Activated T-helper 1 cell treated with anti-CD3 and anti-CD28 coated beads, Interleukin-12 subunit alpha, Interleukin-12 subunit beta, Interleukin-2, Interleukin-4 antibody, amounts not matched to agents 30 ng/mL and 10 ng/mL and 1 ng/mL, durations not matched to agents 14 hours and 24 hours and 36 hours (primary cell): ENCODE measurements at regions not wholly inside any gene's neighbourhood (a gene's known extent, or its start where the extent isn't known, plus 50 kb on each side); places are given as distances from the start of the nearest gene placed in this dataset.

Source experiments
- DNase-seq: peaks from one replicate; pipeline ENCODE4 v3.0.0; 2021; ENCODE audit warnings: low spot score
- H3K27ac Mint-ChIP-seq: one replicate; pipeline ENCODE4 v1.8.0; 2021; ENCODE audit warnings: mild to moderate bottlenecking, mixed read lengths
- H3K27me3 Mint-ChIP-seq: one replicate; pipeline ENCODE4 v1.8.0; 2022; ENCODE audit warnings: mild to moderate bottlenecking, moderate library complexity, mixed read lengths; ENCODE audit not compliant: insufficient read depth
- H3K36me3 Mint-ChIP-seq: one replicate; pipeline ENCODE4 v1.8.0; 2021; ENCODE audit warnings: low read depth, mixed read lengths
- H3K4me1 Mint-ChIP-seq: one replicate; pipeline ENCODE4 v1.8.0; 2021; ENCODE audit warnings: low read depth, mixed read lengths
- H3K4me3 Mint-ChIP-seq: one replicate; pipeline ENCODE4 v1.8.0; 2021; ENCODE audit warnings: mild to moderate bottlenecking, moderate library complexity, mixed read lengths
- H3K9me3 Mint-ChIP-seq: one replicate; pipeline ENCODE4 v1.8.0; 2021; ENCODE audit warnings: mixed read lengths
- intact Hi-C: fragments of 100-400 bp; cut with micrococcal nuclease; formaldehyde crosslinking; loops from one replicate; pipeline ENCODE4 v1.15.1; 2024

DNA sequence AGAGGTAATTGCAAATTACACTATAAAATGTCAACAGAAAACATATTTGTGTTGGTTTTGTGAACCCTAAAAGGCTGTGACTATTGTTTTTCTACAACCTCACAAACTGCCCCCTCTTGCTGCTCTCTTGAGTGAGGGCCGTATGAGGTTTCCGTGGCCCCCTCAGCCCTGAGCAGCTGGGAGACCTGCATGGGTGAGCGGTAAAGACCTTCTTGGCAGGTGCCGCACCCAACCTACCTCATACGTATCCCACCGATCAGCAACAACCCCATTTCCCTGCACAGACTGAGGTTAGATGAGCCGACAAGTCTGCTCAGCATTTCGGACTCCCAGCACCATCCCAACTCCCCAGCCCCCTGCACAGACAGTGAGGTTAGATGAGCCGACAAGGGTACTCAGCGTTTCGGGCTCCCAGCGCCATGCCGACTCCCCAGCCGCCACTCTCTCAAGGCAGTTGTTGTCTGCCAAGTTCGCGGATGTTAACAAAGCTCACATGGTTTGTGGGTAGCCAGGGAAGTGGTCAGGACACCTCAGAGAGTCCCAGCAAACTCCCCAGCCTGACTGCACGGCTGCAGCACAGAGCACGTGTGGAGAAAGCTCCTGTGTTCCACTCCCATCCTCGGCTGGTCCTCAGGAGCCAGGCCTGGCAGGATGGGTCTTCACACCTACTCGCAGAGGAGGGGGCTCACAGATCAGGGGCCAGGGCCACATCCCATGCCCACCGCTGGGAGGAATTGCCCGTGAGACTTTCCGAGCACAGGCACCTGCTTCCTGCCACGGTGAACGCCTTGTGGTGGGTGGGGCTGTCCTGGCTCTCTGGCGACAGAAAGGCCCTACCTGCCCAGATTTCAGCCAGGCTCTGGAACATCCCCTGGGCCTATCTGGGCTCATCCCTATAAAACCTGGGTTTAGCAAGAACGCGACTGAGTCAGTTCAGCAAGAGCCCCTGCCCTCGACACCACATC, 502.9 kb downstream of the BRD1 start:
- H3K27ac Mint-ChIP-seq: no peak overlapping the region
- no peak for DNase-seq
- no peaks in the 10 kb centered on the region for H3K36me3 Mint-ChIP-seq
- intact Hi-C loops: no loop called here
- H3K4me1 Mint-ChIP-seq: no peaks in the 10 kb centered on the region
- H3K9me3 Mint-ChIP-seq: no peaks in the 10 kb centered on the region
- H3K4me3 Mint-ChIP-seq: no peak overlapping the region
- H3K27me3 Mint-ChIP-seq: peaks cover 5% of the 10 kb centered on the region

DNA sequence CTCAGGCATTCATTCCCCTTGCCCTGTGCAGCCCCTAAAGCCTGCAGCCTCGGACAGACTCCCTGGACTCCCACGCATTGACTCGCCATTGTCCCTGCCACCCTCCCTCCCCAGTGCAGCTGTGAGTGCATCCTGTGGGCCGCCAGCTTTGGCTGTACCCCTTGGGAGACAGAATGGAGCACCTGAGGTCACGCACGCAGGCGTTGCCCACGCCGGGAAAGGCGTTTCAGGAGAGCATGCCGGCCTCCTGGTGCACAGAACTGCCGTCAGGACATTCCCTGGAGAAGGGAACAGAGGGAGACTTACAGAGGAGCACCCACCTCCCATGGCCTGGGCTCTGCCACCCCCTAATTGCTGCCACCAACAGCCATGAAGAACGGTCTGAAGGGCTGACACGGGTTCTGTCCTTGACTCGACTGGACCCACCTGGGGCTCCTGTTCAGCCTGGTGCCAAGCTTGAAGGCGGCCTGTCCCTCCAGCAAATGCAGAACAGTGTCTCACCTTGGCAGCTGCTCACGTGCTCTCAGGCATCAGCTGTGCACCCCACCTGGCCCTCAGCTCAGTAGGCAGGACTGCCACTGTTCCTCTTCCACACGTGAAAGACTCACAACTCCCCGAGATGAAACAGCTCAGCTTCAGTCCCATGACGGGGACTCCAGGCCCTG, 503.8 kb downstream of the BRD1 start:
- intact Hi-C loops: no loop called here
- Mint-ChIP-seq H3K27me3 (peaks cover 5% of the 10 kb centered on the region), H3K9me3 (no peaks in the 10 kb centered on the region), H3K4me1 (no peaks in the 10 kb centered on the region), H3K27ac (no peak overlapping the region), H3K4me3 (no peak overlapping the region), H3K36me3 (no peaks in the 10 kb centered on the region)
- no peak for DNase-seq

DNA sequence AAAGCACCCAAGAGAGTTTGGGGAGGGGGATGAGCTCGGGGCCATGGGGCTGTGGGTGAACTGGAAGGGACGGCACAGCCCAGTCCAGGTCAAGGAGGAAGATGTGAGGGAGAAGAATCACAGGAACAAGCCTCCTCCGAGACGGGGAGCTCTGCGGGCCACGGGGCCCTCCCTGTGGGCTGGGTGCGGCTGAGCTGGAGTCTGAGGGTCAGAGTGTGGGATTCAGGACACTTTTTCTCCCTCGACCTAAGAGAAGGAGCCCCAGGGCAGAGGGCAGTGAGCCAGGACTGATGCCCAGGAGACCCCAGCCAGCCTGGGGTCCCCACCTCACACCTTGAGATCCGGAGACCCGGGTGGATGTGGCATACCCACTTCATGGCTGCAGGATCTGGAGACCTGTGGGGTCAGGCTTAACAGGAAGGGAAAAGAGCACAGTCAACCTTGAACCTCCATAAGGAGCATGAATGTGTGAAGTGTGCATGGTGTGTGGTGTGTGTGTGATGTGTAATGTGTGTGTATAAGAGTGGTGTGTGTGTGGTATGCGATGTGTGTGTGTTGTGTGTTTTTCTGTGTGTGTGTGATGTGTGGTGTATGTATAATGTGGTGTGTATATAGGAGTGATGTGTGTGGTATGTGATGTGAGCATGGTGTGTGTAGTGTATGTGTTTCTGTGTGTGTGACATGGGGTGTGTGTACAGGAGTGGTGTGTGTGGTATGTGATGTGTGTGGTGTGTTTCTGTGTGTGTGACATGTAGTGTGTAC, 504.6 kb downstream of the BRD1 start:
- Mint-ChIP-seq H3K36me3 (no peaks in the 10 kb centered on the region), H3K4me1 (no peaks in the 10 kb centered on the region), H3K27me3 (peaks cover 9% of the 10 kb centered on the region), H3K27ac (no peak overlapping the region), H3K9me3 (no peaks in the 10 kb centered on the region), H3K4me3 (no peak overlapping the region)
- DNase-seq: no peak
- intact Hi-C loops: no loop called here

- DNase-seq: no peak
- Mint-ChIP-seq H3K36me3 (no peaks in the 10 kb centered on the region), H3K4me1 (no peaks in the 10 kb centered on the region), H3K27me3 (peaks cover 12% of the 10 kb centered on the region), H3K27ac (no peak overlapping the region), H3K9me3 (no peaks in the 10 kb centered on the region), H3K4me3 (no peak overlapping the region)
- intact Hi-C loops: no loop called here
Observed at GRCh38 chr22:49322231-49322630, 505.4 kb downstream of the BRD1 start.

- no peak overlapping the region for H3K4me3 Mint-ChIP-seq
- H3K27ac Mint-ChIP-seq: no peak overlapping the region
- DNase-seq: no peak
- intact Hi-C loops: no loop called here
- H3K27me3 Mint-ChIP-seq: peaks cover 12% of the 10 kb centered on the region
- H3K4me1 Mint-ChIP-seq: no peaks in the 10 kb centered on the region
- no peaks in the 10 kb centered on the region for H3K9me3 Mint-ChIP-seq
- no peaks in the 10 kb centered on the region for H3K36me3 Mint-ChIP-seq
Observed at GRCh38 chr22:49321477-49322055, 506.1 kb downstream of the BRD1 start.

GRCh38 chr22:49320714-49321476, 506.8 kb downstream of the BRD1 start:
- intact Hi-C loops: no loop called here
- H3K27me3 Mint-ChIP-seq: peaks cover 12% of the 10 kb centered on the region
- no peak overlapping the region for H3K4me3 Mint-ChIP-seq
- H3K27ac Mint-ChIP-seq: no peak overlapping the region
- no peak for DNase-seq
- no peaks in the 10 kb centered on the region for H3K9me3 Mint-ChIP-seq
- H3K4me1 Mint-ChIP-seq: no peaks in the 10 kb centered on the region
- no peaks in the 10 kb centered on the region for H3K36me3 Mint-ChIP-seq

GRCh38 chr22:49317369-49317768, 510.3 kb downstream of the BRD1 start:
- no peak for DNase-seq
- intact Hi-C loops: no loop called here
- no peaks in the 10 kb centered on the region for H3K4me1 Mint-ChIP-seq
- no peaks in the 10 kb centered on the region for H3K36me3 Mint-ChIP-seq
- H3K27ac Mint-ChIP-seq: no peak overlapping the region
- H3K27me3 Mint-ChIP-seq: peaks cover 17% of the 10 kb centered on the region
- no peaks in the 10 kb centered on the region for H3K9me3 Mint-ChIP-seq
- no peak overlapping the region for H3K4me3 Mint-ChIP-seq

- H3K9me3 Mint-ChIP-seq: no peaks in the 10 kb centered on the region
- intact Hi-C loops: no loop called here
- no peak overlapping the region for H3K4me3 Mint-ChIP-seq
Observed at GRCh38 chr22:49312601-49313000, 515.1 kb downstream of the BRD1 start.

GRCh38 chr22:49310354-49310753, 517.3 kb downstream of the BRD1 start:
- peaks cover 12% of the 10 kb centered on the region for H3K27me3 Mint-ChIP-seq
- H3K9me3 Mint-ChIP-seq: no peaks in the 10 kb centered on the region
- no peaks in the 10 kb centered on the region for H3K36me3 Mint-ChIP-seq
- H3K4me3 Mint-ChIP-seq: no peak overlapping the region
- H3K27ac Mint-ChIP-seq: no peak overlapping the region
- H3K4me1 Mint-ChIP-seq: no peaks in the 10 kb centered on the region
- intact Hi-C loops: no loop called here
- DNase-seq: no peak

More at GRCh38 chr22:49312601-49313000, 515.1 kb downstream of the BRD1 start:
- Mint-ChIP-seq H3K27ac (no peak overlapping the region), H3K4me1 (no peaks in the 10 kb centered on the region), H3K36me3 (no peaks in the 10 kb centered on the region), H3K27me3 (peaks cover 20% of the 10 kb centered on the region)
- no peak for DNase-seq

- H3K9me3 Mint-ChIP-seq: no peaks in the 10 kb centered on the region
- H3K36me3 Mint-ChIP-seq: no peaks in the 10 kb centered on the region
- no peaks in the 10 kb centered on the region for H3K4me1 Mint-ChIP-seq
- no peak overlapping the region for H3K27ac Mint-ChIP-seq
- H3K4me3 Mint-ChIP-seq: no peak overlapping the region
- peaks cover 12% of the 10 kb centered on the region for H3K27me3 Mint-ChIP-seq
- DNase-seq: no peak
- intact Hi-C loops: no loop called here
Observed at GRCh38 chr22:49308300-49308699, 519.4 kb downstream of the BRD1 start.

DNA sequence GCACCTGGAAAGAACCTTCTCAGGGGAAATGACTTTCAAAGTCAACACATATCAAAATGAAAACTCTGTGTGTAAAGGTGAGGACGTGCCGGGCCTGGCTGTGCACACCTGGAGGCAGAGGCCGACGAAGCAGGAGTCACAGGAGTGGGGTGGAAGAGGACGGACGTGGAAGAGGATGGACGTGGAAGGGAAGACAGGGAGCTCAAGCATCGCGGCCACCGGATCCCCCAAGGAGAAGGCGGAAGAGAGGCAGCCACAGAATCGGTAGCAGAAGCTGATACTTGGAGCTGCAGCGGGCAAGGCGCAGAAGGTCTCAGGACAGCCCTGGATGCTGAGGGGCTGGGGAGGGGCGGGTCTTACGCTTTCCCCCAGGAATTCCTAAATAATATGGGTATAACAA, 519.8 kb downstream of the BRD1 start:
- H3K36me3 Mint-ChIP-seq: no peaks in the 10 kb centered on the region
- no peaks in the 10 kb centered on the region for H3K4me1 Mint-ChIP-seq
- no peaks in the 10 kb centered on the region for H3K9me3 Mint-ChIP-seq
- H3K27ac Mint-ChIP-seq: no peak overlapping the region
- no peak for DNase-seq
- intact Hi-C loops: no loop called here
- no peak overlapping the region for H3K4me3 Mint-ChIP-seq
- peaks cover 12% of the 10 kb centered on the region for H3K27me3 Mint-ChIP-seq

DNA sequence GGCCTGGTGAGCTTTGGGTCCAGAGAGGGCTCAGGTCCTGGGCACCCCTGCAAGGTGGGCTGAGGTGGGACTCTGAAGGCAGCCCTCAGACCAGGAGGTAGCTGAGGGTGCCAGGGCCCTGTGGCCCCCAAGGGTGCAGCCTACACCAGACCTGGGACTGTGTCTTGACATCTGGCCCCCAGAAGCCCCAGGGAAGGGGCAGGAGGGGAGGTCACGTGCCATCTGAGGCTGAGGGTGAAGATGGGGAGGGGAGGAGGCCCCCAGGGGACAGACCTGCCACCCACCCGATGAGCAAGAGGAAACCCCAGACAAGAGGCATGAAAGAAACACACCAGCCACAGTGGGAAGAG, 520.2 kb downstream of the BRD1 start:
- no peaks in the 10 kb centered on the region for H3K36me3 Mint-ChIP-seq
- H3K27me3 Mint-ChIP-seq: peaks cover 12% of the 10 kb centered on the region
- DNase-seq: no peak
- no peaks in the 10 kb centered on the region for H3K4me1 Mint-ChIP-seq
- no peak overlapping the region for H3K27ac Mint-ChIP-seq
- intact Hi-C loops: no loop called here
- no peak overlapping the region for H3K4me3 Mint-ChIP-seq
- no peaks in the 10 kb centered on the region for H3K9me3 Mint-ChIP-seq
